GM20000 (cell line): ENCODE measurements at regions not wholly inside any gene's neighbourhood (a gene's known extent, or its start where the extent isn't known, plus 50 kb on each side); places are given as distances from the start of the nearest gene placed in this dataset.

Source experiments
- DNase-seq: peaks from one replicate; pipeline ENCODE4 v3.0.0; 2012; ENCODE audit warnings: low spot score
- TF ChIP-seq, protein P1 (sequence below): IDR thresholded peaks from 2 replicates; pipeline ENCODE4 v1.5.1; 2012; ENCODE audit warnings: mild to moderate bottlenecking, control low read depth; ENCODE audit errors: extremely low read depth, missing control alignments

DNA sequence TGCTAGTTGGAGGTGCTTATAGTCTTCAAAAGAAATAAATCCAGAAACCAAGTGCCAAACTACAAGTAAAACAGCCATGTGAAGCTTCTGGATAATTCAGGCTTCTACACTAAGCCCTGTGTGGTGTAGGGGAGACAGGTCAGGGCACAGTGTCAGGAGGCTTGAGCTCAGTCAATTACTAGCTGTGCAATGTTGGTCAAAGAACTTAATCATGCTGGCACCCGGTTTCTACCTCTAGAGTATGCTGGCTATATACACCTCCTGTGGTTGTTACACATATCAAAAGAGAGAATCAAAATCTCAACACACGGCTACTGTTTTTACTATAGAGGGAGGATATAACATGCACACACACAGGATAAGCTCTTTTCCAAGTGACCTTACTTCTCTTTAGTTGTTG, 469.7 kb upstream of the ZNF462 start:
- no peak for DNase-seq
- TF ChIP-seq, protein P1, sequence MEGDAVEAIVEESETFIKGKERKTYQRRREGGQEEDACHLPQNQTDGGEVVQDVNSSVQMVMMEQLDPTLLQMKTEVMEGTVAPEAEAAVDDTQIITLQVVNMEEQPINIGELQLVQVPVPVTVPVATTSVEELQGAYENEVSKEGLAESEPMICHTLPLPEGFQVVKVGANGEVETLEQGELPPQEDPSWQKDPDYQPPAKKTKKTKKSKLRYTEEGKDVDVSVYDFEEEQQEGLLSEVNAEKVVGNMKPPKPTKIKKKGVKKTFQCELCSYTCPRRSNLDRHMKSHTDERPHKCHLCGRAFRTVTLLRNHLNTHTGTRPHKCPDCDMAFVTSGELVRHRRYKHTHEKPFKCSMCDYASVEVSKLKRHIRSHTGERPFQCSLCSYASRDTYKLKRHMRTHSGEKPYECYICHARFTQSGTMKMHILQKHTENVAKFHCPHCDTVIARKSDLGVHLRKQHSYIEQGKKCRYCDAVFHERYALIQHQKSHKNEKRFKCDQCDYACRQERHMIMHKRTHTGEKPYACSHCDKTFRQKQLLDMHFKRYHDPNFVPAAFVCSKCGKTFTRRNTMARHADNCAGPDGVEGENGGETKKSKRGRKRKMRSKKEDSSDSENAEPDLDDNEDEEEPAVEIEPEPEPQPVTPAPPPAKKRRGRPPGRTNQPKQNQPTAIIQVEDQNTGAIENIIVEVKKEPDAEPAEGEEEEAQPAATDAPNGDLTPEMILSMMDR = no peak

DNA sequence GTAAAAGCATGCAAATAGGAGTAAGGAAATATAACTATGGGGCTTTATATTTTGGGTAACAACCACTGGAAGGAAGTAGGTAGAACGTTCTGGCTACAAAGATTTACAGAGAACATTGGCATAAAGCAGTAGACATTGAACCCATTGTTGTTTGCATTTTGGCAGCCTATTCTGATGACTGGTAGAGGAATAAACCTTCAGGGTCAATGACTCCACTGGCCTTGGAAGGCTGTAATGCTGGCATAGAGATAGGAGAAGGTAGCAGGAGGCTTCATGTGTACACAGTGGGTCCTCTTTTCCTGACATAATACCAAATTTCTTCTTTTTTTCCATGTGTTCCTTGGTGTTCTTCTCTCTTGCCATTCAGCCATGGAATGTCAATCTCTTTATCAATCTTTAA, 462.8 kb upstream of the ZNF462 start:
- DNase-seq = no peak
- TF ChIP-seq, protein P1 = no peak

DNA sequence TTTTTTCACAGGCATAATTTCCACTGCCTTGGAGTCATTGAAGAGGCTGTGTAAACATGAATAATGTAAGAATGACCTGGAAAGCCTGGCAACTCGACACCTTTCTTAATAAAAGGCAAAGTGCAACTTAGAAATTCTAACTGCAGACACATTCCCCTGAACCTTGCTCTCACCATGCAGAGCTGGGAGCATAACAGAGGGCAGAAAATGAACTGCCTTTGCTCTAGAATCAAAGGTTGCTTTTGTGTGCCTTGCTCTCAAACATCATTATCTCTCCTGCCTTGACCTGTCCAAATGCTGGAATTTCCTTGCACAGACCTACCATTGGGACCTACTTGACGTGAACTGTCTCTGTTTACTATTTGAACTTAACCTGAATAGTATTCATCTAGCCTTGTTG, 462.0 kb upstream of the ZNF462 start:
- DNase-seq = no peak
- TF ChIP-seq, protein P1 = no peak

DNA sequence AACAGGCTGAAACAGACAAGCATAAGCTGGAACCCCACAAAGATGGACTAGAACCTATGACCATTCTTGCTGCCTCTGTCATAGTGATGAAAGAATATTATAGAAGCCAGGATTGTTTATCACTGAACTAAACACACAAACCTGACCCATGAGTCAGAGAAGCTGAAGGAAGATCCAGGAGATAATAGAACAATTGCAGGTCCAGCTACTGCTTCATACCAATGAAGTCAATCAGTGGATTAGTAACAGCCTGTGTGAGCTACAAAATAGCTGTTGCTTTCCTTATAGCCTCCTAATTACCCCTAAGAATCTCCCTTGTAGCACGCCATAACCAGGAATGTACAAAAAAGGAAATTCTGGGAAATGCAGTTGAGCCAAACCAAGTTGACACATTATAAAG, 459.9 kb upstream of the ZNF462 start:
- no peak for DNase-seq
- TF ChIP-seq, protein P1 = no peak

DNA sequence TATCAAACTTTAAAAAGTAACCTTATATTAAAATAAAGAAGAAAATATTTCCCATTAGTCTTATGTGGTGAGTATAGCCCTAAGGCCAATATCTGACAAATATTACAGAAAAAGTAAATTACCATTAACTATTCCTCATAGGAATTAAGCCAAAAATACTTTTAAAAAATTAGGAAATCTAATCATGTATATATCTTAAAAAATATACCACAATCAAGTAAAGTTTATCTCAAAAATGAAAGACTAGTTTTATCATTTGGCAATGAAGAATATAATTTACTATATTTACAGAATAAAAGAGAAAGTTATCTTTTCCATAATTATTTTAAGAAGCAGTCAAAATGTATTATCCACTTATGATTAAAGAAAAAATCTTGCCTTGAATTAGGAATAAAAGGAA, 458.8 kb upstream of the ZNF462 start:
- TF ChIP-seq, protein P1 = no peak

GRCh38 chr9:106405871-106406435, 457.0 kb upstream of the ZNF462 start:
- TF ChIP-seq, protein P1 = no peak
- no peak for DNase-seq

More for the DNA sequence above, 458.8 kb upstream of the ZNF462 start:
- DNase-seq = no peak

- TF ChIP-seq, protein P1 = no peak
- DNase-seq = no peak
Observed at GRCh38 chr9:106414042-106414441, 448.9 kb upstream of the ZNF462 start.

GRCh38 chr9:106417685-106418084, 445.3 kb upstream of the ZNF462 start:
- DNase-seq = no peak
- TF ChIP-seq, protein P1 = no peak
